ENCODE measurements at regions not wholly inside any gene's neighbourhood (a gene's known extent, or its start where the extent isn't known, plus 50 kb on each side); places are given as distances from the start of the nearest gene placed in this dataset.

- H3K27ac ChIP-seq = no peak overlapping the region
- ChIA-PET POLR2A (ENCODE audit: low non-redundant PET) (no interaction called here), CTCF (no interaction called here)
- no peak for TF ChIP-seq CTCF (conservative IDR thresholded peaks at IDR 0.05; ENCODE audit: low read depth)
- no peak for DNase-seq (ENCODE audit: low spot score)
Measured at GRCh38 chr10:117699436-117700075, 157.0 kb downstream of the EMX2 start.

DNA sequence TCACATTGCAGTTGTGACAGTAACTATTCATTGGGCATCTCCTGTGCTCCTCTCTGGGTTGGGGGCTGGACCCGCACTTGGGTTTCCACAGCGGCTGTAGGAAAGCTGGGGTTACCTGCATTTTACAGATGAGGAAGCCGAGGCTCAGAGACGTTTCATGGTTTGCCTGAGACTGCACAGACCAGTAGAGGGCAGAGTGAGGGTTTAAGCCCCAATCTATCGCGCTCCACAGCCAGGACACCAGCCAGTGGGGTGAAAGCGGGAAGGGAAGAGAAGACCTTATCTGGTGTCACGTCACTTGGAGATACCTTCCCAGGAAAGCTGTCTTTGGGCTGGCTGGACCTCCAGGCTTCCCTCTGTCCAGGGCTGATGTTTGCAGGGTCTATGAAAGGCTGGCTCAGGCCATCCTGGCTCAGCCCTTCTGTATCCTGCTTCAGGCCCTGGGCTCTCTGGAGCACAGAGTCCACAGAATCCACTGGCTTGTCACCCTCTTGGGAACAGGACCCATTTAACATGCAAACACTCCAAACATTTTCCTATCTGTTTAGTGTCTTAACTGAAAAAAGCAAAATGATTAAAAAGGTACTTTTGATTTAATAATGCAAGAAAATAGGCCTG is 167.7 kb downstream of the EMX2 start:
- CTCF ChIA-PET = no interaction called here
- no peak for TF ChIP-seq CTCF (conservative IDR thresholded peaks at IDR 0.05; ENCODE audit: low read depth)
- no peak for DNase-seq (ENCODE audit: low spot score)
- H3K27ac ChIP-seq = no peak overlapping the region
- POLR2A ChIA-PET (ENCODE audit: low non-redundant PET) = no interaction called here

- H3K27ac ChIP-seq = no peak overlapping the region
- ChIA-PET POLR2A (ENCODE audit: low non-redundant PET) (no interaction called here), CTCF (interaction anchor here (0.5 kb wide), 1 partner anchor 73 kb away, joined by 4 read pairs; no protein-coding TSS in a partner anchor)
- no peak for TF ChIP-seq CTCF (conservative IDR thresholded peaks at IDR 0.05; ENCODE audit: low read depth)
- DNase-seq (ENCODE audit: low spot score) = peak; percentile 33
Measured at GRCh38 chr10:117716889-117717288, 174.3 kb downstream of the EMX2 start.

DNA sequence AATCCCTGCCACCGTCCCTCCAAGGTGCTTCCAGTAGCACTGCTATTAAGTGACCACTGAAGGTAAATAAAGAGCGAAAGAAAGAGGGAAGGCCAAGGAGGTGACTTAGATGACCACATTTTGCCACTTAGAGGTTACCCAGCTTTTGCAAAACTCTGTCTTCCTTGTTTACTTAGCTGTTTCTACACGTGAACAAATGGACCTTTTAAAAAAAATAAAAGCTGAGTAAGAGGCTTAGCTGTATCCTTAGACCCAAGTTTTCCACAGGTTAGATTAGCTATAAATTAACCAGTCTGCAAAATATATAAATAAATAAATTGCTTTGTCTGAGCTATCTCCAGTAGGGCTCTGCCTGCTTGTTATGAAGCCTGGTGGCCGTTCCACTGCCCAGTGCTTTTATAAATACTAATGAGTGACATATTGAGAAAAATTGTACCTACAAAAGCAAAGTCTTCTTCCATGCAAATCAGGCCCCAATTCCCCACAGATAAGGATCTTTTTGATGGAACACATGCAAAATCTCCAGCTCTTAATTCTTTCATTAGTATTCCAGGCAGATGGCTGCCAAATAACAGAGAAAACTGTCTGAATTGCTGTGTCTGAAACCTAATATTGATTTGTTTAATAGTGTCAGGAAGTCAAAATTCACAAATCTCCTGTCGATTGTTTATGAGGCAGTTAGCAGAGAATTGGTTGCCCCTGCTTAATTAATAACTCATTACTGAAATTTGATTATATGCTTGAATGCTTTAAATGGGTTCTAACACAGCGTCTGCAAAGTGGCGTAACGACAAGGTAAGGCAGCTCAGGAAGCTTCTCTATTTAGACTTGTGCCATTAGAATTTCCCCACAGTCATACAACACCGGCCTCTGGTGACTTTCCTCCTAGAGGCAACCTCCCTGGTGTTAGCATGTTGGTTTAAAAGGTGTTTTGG is 176.7 kb downstream of the EMX2 start:
- POLR2A ChIA-PET (ENCODE audit: low non-redundant PET) = no interaction called here
- no peak for DNase-seq (ENCODE audit: low spot score)
- CTCF ChIA-PET = interaction anchor here (0.6 kb wide), 1 partner anchor 1097 kb away, joined by 3 read pairs; no protein-coding TSS in a partner anchor
- H3K27ac ChIP-seq = no peak overlapping the region
- TF ChIP-seq CTCF (conservative IDR thresholded peaks at IDR 0.05; ENCODE audit: low read depth) = no peak

DNA sequence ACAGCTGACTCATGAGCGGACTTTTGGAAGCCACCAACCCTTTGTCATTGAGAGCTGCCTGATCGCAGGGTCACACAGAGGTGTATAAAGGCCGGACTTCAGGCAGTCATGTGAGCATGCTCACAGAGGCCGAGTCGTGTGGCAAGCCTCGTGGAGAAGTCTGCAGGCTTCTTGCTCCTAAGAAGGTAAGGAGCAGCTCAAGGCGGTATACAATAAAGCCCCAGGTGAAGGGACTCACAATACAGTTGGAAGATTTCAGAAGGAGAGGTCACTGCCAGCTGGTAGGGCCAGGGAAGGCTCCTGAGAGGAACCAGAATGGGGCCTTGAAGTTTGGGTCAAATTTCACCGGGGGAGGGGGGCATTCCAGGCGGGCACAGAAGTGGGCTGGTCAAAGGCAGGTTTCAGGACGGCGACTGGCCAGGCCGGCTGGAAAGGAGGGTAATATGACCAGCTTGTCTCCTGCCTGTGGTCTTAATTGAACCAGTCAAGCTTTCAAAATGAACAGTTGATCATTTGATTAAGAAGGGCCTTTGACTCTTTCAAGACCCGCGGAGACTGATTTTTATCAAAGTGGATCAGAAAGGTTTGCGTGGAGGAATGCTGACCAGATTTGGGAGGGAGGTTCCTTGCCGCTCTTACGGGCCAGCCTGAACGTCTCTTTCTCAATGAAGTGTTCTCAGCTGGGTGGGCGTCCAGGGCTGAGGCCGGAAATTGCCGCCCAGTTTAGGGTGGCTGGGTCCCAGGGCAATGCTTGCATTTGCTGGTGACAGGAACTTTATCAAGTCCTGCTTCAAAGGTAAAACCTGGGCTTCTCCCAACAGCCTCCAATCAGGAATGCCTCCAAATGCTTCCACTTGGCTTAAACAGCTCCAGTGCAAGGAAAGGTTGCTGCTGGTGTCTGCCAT is 178.6 kb downstream of the EMX2 start:
- ChIA-PET POLR2A (ENCODE audit: low non-redundant PET) (no interaction called here), CTCF (no interaction called here)
- DNase-seq (ENCODE audit: low spot score) = no peak

More for the DNA sequence above, 178.6 kb downstream of the EMX2 start:
- TF ChIP-seq CTCF (conservative IDR thresholded peaks at IDR 0.05; ENCODE audit: low read depth) = no peak
- H3K27ac ChIP-seq = no peak overlapping the region

All from RWPE1 (cell line).